ENCODE measurements at regions not wholly inside any gene's neighbourhood (a gene's known extent, or its start where the extent isn't known, plus 50 kb on each side); places are given as distances from the start of the nearest gene placed in this dataset.

DNA sequence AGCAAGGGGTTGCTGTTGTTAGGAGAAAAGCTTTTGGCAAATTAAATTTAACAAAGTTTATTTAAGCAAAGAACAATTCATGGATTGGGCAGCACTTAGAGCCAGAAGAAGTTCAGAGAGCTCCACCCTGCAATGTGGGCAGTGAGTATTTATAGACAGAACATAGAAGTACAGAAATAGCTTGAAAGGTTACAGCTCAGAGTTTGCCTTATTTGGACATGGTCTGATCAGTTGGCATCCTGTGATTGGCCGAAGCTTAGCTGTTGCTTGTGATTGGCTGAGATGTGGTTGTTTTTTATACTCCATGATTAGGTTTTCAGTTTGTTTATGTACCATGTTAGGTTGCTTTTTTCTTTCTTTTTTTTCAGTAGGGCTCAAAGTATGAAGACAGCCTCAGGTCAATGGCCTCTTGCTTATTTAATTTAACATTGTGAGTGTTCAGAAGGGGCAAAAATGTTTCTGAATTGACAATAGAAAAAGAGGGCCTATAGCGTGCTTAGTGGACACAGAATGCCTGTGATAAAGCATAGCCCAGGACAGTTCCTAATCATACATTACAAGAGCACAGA, 293.8 kb downstream of the IGSF11 start:
- ATAC-seq: peak; percentile 18 to 73 (median 56)
- Histone ChIP-seq H3K4me1 (peaks cover 0 to 39% (median 12%) of the 10 kb centered on the region in 4 donors), H3K27ac (peak overlapping the region in 2 of 3 donors; percentile 80 to 85), H3K27me3 (no peaks in the 10 kb centered on the region), H3K9me3 (no peaks in the 10 kb centered on the region), H3K4me3 (no peak overlapping the region), H3K36me3 (no peaks in the 10 kb centered on the region)
- WGBS (ENCODE audit: insufficient coverage, low coverage, low lambda C conversion rate, missing lambda C conversion rate): 48% methylated on average over 2 of the region's 2 CpGs
- TF ChIP-seq POLR2A (IDR thresholded peaks at IDR 0.05): no peak
- TF ChIP-seq, protein P1, sequence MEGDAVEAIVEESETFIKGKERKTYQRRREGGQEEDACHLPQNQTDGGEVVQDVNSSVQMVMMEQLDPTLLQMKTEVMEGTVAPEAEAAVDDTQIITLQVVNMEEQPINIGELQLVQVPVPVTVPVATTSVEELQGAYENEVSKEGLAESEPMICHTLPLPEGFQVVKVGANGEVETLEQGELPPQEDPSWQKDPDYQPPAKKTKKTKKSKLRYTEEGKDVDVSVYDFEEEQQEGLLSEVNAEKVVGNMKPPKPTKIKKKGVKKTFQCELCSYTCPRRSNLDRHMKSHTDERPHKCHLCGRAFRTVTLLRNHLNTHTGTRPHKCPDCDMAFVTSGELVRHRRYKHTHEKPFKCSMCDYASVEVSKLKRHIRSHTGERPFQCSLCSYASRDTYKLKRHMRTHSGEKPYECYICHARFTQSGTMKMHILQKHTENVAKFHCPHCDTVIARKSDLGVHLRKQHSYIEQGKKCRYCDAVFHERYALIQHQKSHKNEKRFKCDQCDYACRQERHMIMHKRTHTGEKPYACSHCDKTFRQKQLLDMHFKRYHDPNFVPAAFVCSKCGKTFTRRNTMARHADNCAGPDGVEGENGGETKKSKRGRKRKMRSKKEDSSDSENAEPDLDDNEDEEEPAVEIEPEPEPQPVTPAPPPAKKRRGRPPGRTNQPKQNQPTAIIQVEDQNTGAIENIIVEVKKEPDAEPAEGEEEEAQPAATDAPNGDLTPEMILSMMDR (IDR thresholded peaks at IDR 0.05): no peak
- no peak for DNase-seq
- intact Hi-C loops (cut with DNase I): no loop called here

DNA sequence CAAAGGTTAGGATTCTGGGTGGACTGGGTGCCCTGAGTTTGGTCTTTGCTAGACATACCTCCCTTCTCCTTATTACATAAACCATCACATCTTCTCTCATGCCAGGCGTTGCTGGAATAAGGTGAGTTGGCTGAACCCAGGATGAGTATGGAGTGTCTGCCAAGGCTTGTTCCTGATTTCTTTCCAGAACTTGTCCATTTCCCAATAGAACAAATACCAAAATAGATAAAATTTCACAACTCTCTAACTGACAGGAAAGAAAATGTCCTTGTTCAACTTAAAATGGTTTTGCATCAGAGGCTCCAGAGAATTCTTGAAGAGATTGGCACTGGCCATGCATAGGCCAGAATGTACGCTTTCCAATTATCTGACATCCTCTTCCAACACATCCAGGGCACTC, 291.9 kb downstream of the IGSF11 start:
- TF ChIP-seq, protein P1 (IDR thresholded peaks at IDR 0.05): no peak
- TF ChIP-seq POLR2A (IDR thresholded peaks at IDR 0.05): no peak
- peak overlapping the region in 2 of 3 donors; percentile 80 to 85 for H3K27ac ChIP-seq
- WGBS (ENCODE audit: insufficient coverage, low coverage, low lambda C conversion rate, missing lambda C conversion rate): 18% methylated on average over 2 of the region's 2 CpGs
- H3K9me3 ChIP-seq: no peaks in the 10 kb centered on the region
- intact Hi-C loops (cut with DNase I): no loop called here
- H3K27me3 ChIP-seq: no peaks in the 10 kb centered on the region
- H3K4me3 ChIP-seq: no peak overlapping the region
- no peaks in the 10 kb centered on the region for H3K36me3 ChIP-seq
- H3K4me1 ChIP-seq: peaks cover 0 to 39% (median 12%) of the 10 kb centered on the region in 4 donors
- ATAC-seq: peak; percentile 89 to 91 (median 90)
- peak in 1 of 3 donors; percentile 74 for DNase-seq

- Histone ChIP-seq H3K36me3 (no peaks in the 10 kb centered on the region), H3K27ac (no peak overlapping the region), H3K4me1 (peaks cover 0 to 39% (median 12%) of the 10 kb centered on the region in 4 donors), H3K27me3 (no peaks in the 10 kb centered on the region), H3K4me3 (no peak overlapping the region), H3K9me3 (no peaks in the 10 kb centered on the region)
- intact Hi-C loops (cut with DNase I): no loop called here
- 100% methylated on average over 1 of the region's 2 CpGs for WGBS (ENCODE audit: insufficient coverage, low coverage, low lambda C conversion rate, missing lambda C conversion rate)
- ATAC-seq (no peak), DNase-seq (no peak)
- no peak for TF ChIP-seq POLR2A (IDR thresholded peaks at IDR 0.05)
- TF ChIP-seq, protein P1 (IDR thresholded peaks at IDR 0.05): no peak
Measured at GRCh38 chr3:118744186-118744585, 290.5 kb downstream of the IGSF11 start.

GRCh38 chr3:118754406-118755252, 280.0 kb downstream of the IGSF11 start:
- 52% methylated on average over 7 of the region's 7 CpGs for WGBS (ENCODE audit: insufficient coverage, low coverage, low lambda C conversion rate, missing lambda C conversion rate)
- no peaks in the 10 kb centered on the region for H3K36me3 ChIP-seq
- H3K4me1 ChIP-seq: no peaks in the 10 kb centered on the region
- H3K9me3 ChIP-seq: no peaks in the 10 kb centered on the region
- TF ChIP-seq POLR2A (IDR thresholded peaks at IDR 0.05): no peak
- TF ChIP-seq, protein P1 (IDR thresholded peaks at IDR 0.05): no peak
- no peak overlapping the region for H3K27ac ChIP-seq
- intact Hi-C loops (cut with DNase I): no loop called here
- DNase-seq (no peak), ATAC-seq (peak in 3 of 4 donors; percentile 35 to 57 (median 47))
- H3K4me3 ChIP-seq: no peak overlapping the region
- no peaks in the 10 kb centered on the region for H3K27me3 ChIP-seq

Measured in right lobe of liver (tissue), 6 donors.